Upper lobe of left lung (tissue), 6 donors: ENCODE measurements at regions not wholly inside any gene's neighbourhood (a gene's known extent, or its start where the extent isn't known, plus 50 kb on each side); places are given as distances from the start of the nearest gene placed in this dataset.

ENCODE experiments used
- ATAC-seq, 2 donors: fragments of 200-7000 bp; cut with Tn5 transposase; one replicate each; pipeline ENCODE4 v1.9.1; 2022; ENCODE audit warnings: mild to moderate bottlenecking in 2 of 2, moderate library complexity in 2 of 2; ENCODE audit not compliant: low FRiP score in 2 of 2
- DNase-seq, 2 donors: peaks; one replicate each; pipeline ENCODE4 v3.0.0-alpha.2; 2019 to 2020
- H3K27ac ChIP-seq, 4 donors: fragments of 200-600 bp; sonication (generic); one replicate each; pipeline ENCODE4 v1.5.1; 2016 to 2019
- H3K27me3 ChIP-seq, 4 donors: fragments of 200-600 bp; sonication (generic); one replicate each; pipeline ENCODE4 v1.5.1; 2017 to 2019
- H3K36me3 ChIP-seq, 4 donors: fragments of 200-600 bp; sonication (generic); one replicate each; pipeline ENCODE4 v1.5.1; 2016 to 2019
- H3K4me1 ChIP-seq, 4 donors: fragments of 200-600 bp; sonication (generic); one replicate each; pipeline ENCODE4 v1.5.1; 2018 to 2019
- H3K4me3 ChIP-seq, 4 donors: fragments of 200-600 bp; sonication (generic); one replicate each; pipeline ENCODE4 v1.5.1; 2017 to 2019; ENCODE audit warnings: mild to moderate bottlenecking in 2 of 4, moderate library complexity in 1 of 4
- H3K9me3 ChIP-seq, 4 donors: fragments of 200-600 bp; sonication (generic); one replicate each; pipeline ENCODE4 v1.5.1; 2018 to 2019
- CTCF ChIP-seq, 6 experiments: fragments of 450-650 bp in 4 of 6; fragments of 200-600 bp in 2 of 6; sonication (generic) in 2 of 6; IDR thresholded peaks; one replicate each; pipeline ENCODE4 v1.5.1; 2016 to 2019; ENCODE audit warnings: antibody characterized with exemption in 6 of 6
- EP300 ChIP-seq, 4 donors: sonication (generic); formaldehyde crosslinking; IDR thresholded peaks; one replicate each; pipeline ENCODE4 v1.5.1; 2017; ENCODE audit warnings: antibody characterized with exemption in 4 of 4, control low read depth in 2 of 4
- POLR2A ChIP-seq, 4 donors: fragments of 450-650 bp; IDR thresholded peaks; one replicate each; pipeline ENCODE4 v1.5.1; 2016 to 2017; ENCODE audit warnings: antibody characterized with exemption in 4 of 4, mild to moderate bottlenecking in 2 of 4
- POLR2AphosphoS5 ChIP-seq, 2 donors: sonication (generic); formaldehyde crosslinking; IDR thresholded peaks; one replicate each; pipeline ENCODE4 v1.5.1; 2017; ENCODE audit warnings: antibody characterized with exemption in 2 of 2
- WGBS, 2 donors: methylation state at CpG; one replicate each; pipeline ENCODE4 v1.1.5; 2017 to 2018; 5-methylcytosine and 5-hydroxymethylcytosine counted together
- donor health status: DM: no; HTN: no; CAD: no; lungs with moderate emphysema.
- donor health status: DM: no; HTN: yes; CAD: no; lungs with severe emphysema.

GRCh38 chr12:131254374-131254773 is 300.7 kb downstream of the ADGRD1 start:
- 95 to 96% methylated on average over 2 of the region's 2 CpGs for WGBS, 2 donors
- Histone ChIP-seq H3K4me1 (peaks cover 0 to 8% (median 3%) of the 10 kb centered on the region in 4 donors), H3K9me3 (no peaks in the 10 kb centered on the region), H3K36me3 (no peaks in the 10 kb centered on the region), H3K27ac (no peak overlapping the region), H3K4me3 (no peak overlapping the region), H3K27me3 (no peaks in the 10 kb centered on the region)
- TF ChIP-seq EP300 (IDR thresholded peaks at IDR 0.05) (no peak), POLR2A (IDR thresholded peaks at IDR 0.05) (no peak), CTCF (IDR thresholded peaks at IDR 0.05) (no peak), POLR2AphosphoS5 (IDR thresholded peaks at IDR 0.05) (no peak)
- DNase-seq (no peak), ATAC-seq (no peak)

GRCh38 chr12:131258398-131258797 is 304.7 kb downstream of the ADGRD1 start:
- H3K4me1 ChIP-seq: no peaks in the 10 kb centered on the region
- H3K4me3 ChIP-seq: no peak overlapping the region
- no peaks in the 10 kb centered on the region for H3K27me3 ChIP-seq
- no peaks in the 10 kb centered on the region for H3K9me3 ChIP-seq
- WGBS, 2 donors: 87 to 89% methylated on average over 5 of the region's 8 CpGs
- ATAC-seq (no peak), DNase-seq (no peak)
- no peak overlapping the region for H3K27ac ChIP-seq
- no peaks in the 10 kb centered on the region for H3K36me3 ChIP-seq
- TF ChIP-seq CTCF (IDR thresholded peaks at IDR 0.05) (no peak), POLR2A (IDR thresholded peaks at IDR 0.05) (no peak), EP300 (IDR thresholded peaks at IDR 0.05) (no peak), POLR2AphosphoS5 (IDR thresholded peaks at IDR 0.05) (no peak)

- no peak overlapping the region for H3K27ac ChIP-seq
- no peak overlapping the region for H3K4me3 ChIP-seq
- TF ChIP-seq CTCF (IDR thresholded peaks at IDR 0.05) (no peak), POLR2A (IDR thresholded peaks at IDR 0.05) (no peak), POLR2AphosphoS5 (IDR thresholded peaks at IDR 0.05) (no peak), EP300 (IDR thresholded peaks at IDR 0.05) (no peak)
- H3K9me3 ChIP-seq: no peaks in the 10 kb centered on the region
- WGBS, 2 donors: 75 to 87% methylated on average over 9 to 16 of the region's 16 CpGs
- ATAC-seq: no peak
- DNase-seq: no peak
- no peaks in the 10 kb centered on the region for H3K36me3 ChIP-seq
- no peaks in the 10 kb centered on the region for H3K27me3 ChIP-seq
- no peaks in the 10 kb centered on the region for H3K4me1 ChIP-seq
Observed at GRCh38 chr12:131260251-131260905, 306.7 kb downstream of the ADGRD1 start.

DNA sequence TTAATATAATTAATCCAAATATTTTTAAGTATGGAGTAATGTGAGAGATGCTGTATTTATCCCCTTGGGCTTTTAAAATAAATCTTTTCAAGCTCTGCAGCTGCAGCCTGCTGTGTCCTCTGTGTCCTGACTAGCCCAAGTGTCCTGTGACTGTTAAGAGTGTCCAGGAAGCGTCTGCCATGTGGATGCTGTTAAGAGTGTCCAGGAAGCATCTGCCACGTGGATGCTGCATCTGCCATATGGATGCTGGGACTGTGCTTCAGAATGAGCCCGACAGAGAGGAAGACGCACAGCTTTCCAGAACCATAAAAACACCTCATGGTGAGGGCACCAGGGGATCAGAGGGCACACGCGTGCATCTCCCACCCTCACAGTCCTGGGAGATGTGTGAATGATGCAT is 307.2 kb downstream of the ADGRD1 start:
- 65 to 78% methylated on average over 6 of the region's 6 CpGs for WGBS, 2 donors

More for the DNA sequence above, 307.2 kb downstream of the ADGRD1 start:
- H3K9me3 ChIP-seq: no peaks in the 10 kb centered on the region
- DNase-seq: no peak
- no peaks in the 10 kb centered on the region for H3K27me3 ChIP-seq
- no peaks in the 10 kb centered on the region for H3K4me1 ChIP-seq
- H3K27ac ChIP-seq: no peak overlapping the region
- TF ChIP-seq CTCF (IDR thresholded peaks at IDR 0.05): no peak
- no peak for TF ChIP-seq POLR2AphosphoS5 (IDR thresholded peaks at IDR 0.05)
- TF ChIP-seq POLR2A (IDR thresholded peaks at IDR 0.05): no peak
- TF ChIP-seq EP300 (IDR thresholded peaks at IDR 0.05): no peak
- H3K36me3 ChIP-seq: no peaks in the 10 kb centered on the region
- no peak for ATAC-seq
- H3K4me3 ChIP-seq: no peak overlapping the region
